H1 (cell line): ENCODE measurements at regions not wholly inside any gene's neighbourhood (a gene's known extent, or its start where the extent isn't known, plus 50 kb on each side); places are given as distances from the start of the nearest gene placed in this dataset.

Experiments used
- POLR2AphosphoS5 ChIP-seq: IDR thresholded peaks from 2 replicates; pipeline ENCODE4 v1.6.1; 2011; ENCODE audit warnings: low read depth, low read length
- SP2 ChIP-seq: IDR thresholded peaks from 2 replicates; pipeline ENCODE4 v1.6.1; 2012; ENCODE audit warnings: mild to moderate bottlenecking, low read length, inconsistent platforms
- SP4 ChIP-seq: IDR thresholded peaks from 2 replicates; pipeline ENCODE4 v1.6.1; 2012; ENCODE audit warnings: low read length, inconsistent platforms

DNA sequence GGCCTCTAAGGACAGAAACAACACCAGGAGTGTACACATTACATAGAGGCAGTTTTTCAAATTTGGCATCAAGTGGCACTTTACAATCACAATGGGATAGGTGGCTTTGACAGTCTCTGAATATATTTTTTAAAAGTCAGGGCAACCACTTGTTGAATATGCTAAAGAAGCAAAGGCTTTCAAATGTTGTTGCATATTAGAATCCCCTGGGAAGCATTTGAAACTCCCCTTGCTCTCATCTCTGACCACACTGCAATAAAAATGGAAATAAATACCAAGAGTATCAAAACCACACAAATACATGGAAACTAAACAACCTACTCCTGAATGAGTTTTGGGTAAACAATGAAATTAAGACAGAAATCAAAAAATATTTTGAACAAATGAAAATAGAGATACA is 106.5 kb upstream of the RAB11FIP2 start (continued):
- TF ChIP-seq POLR2AphosphoS5 = no peak
- no peak for TF ChIP-seq SP2
- no peak for TF ChIP-seq SP4
